ENCODE measurements at regions not wholly inside any gene's neighbourhood (a gene's known extent, or its start where the extent isn't known, plus 50 kb on each side); places are given as distances from the start of the nearest gene placed in this dataset.
"Not testable (repeated sequence)": the region's sequence is repeated elsewhere in the genome, so short reads cannot be mapped to it uniquely, and the experiment has no call there.

DNA sequence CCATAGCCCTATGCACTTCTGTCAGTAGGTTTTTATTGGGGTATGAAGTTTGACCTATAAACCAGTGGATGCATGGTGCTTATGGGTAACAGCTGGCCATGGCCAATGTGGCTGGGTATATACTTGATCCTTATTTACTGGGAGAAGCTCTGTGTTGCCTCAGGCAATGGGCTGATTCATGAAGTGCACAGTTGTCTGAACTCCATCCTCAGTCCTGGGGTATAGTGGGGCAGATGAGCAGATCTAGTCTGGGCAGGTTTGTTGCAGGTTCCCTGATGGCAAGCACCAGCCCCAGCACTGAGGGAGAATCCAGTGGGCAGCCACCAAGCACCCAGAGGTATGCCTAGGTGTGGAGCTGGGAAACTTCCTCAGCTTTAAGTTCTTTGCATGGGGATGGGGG, 274.4 kb downstream of the TDRD3 start:
- DNase-seq (ENCODE audit: extremely low read depth in 1 of 11, low read depth in 9 of 11, low spot score in 4 of 11): no peak

- no peak for DNase-seq (ENCODE audit: extremely low read depth in 1 of 11, low read depth in 9 of 11, low spot score in 4 of 11)
Measured at GRCh38 chr13:60663788-60664187, 266.8 kb downstream of the TDRD3 start.

- DNase-seq (ENCODE audit: extremely low read depth in 1 of 11, low read depth in 9 of 11, low spot score in 4 of 11): no peak
Measured at GRCh38 chr13:60662595-60662994, 265.6 kb downstream of the TDRD3 start.

- DNase-seq (ENCODE audit: extremely low read depth in 1 of 11, low read depth in 9 of 11, low spot score in 4 of 11): no peak
Measured at GRCh38 chr13:60661521-60661920, 264.5 kb downstream of the TDRD3 start.

- not testable (repeated sequence) for DNase-seq (ENCODE audit: extremely low read depth in 1 of 11, low read depth in 9 of 11, low spot score in 4 of 11)
Measured at GRCh38 chr13:60657586-60657985, 260.6 kb downstream of the TDRD3 start.

DNA sequence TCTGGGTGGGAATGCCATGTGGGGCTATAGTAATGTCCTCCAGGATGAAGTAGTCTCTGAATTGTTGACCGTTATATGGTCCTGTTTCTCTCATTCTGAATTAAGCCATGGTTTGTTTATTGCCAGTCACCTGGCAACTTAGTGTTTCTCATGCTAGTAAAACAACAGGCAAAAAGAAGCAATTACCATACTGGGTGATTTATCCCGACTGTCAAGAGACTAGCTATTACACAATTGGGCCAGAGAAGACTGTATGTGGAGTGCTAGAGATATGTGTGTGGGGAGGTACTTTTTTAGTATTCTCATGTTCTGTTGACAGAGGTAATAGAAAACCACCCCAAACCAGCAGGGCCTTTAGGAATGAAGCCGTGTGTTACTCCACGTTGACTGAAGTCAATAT, 258.2 kb downstream of the TDRD3 start:
- peak in 4 of 11 donors; percentile 15 to 53 (median 46) for DNase-seq (ENCODE audit: extremely low read depth in 1 of 11, low read depth in 9 of 11, low spot score in 4 of 11)

- peak in 3 of 11 donors; percentile 26 to 46 (median 29) for DNase-seq (ENCODE audit: extremely low read depth in 1 of 11, low read depth in 9 of 11, low spot score in 4 of 11)
Measured at GRCh38 chr13:60654415-60654814, 257.4 kb downstream of the TDRD3 start.

DNA sequence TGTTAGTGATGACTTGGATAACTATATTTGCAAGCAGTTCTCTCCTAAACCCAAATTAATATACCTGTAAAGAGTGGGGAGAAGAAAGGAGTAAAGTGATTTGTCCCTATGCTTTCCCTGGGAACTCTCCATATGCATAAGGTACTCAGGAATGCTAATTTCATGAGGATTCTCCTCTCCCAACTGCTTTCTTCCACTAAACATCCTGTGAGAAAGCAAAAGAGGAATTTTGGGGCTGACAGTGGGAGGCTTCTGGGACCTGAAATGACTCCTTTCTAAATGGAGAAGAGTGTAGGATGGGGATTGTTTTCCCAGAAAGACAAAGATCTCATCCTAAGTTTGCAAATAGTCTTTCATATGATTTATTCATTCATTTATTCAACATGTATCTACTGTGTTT, 250.5 kb downstream of the TDRD3 start:
- no peak for DNase-seq (ENCODE audit: extremely low read depth in 1 of 11, low read depth in 9 of 11, low spot score in 4 of 11)

- DNase-seq (ENCODE audit: extremely low read depth in 1 of 11, low read depth in 9 of 11, low spot score in 4 of 11): peak in 2 of 11 donors; percentile 22 to 40
Measured at GRCh38 chr13:60646620-60647019, 249.6 kb downstream of the TDRD3 start.

DNA sequence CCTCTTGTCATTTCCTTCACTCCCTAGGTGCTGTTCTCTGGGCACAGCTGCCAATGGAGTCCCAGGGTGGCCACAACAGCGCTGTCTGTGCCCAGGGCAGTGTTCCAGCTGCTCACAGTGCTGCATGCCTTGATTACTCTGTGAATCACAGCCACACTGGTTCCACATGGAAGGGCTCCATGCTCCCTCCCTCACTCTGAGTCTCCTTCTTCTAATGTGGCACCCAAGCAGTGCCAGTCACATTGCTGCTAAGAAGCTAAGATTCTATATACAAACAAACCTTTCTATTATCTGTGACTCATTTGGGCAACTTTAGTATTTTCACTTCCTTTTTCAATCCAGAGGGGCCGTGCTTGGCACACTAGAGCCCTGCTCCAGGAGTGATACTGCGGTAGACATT, 248.7 kb downstream of the TDRD3 start:
- DNase-seq (ENCODE audit: extremely low read depth in 1 of 11, low read depth in 9 of 11, low spot score in 4 of 11): no peak

- peak in 1 of 11 donors; percentile 18 for DNase-seq (ENCODE audit: extremely low read depth in 1 of 11, low read depth in 9 of 11, low spot score in 4 of 11)
Measured at GRCh38 chr13:60642552-60642951, 245.5 kb downstream of the TDRD3 start.

- no peak for DNase-seq (ENCODE audit: extremely low read depth in 1 of 11, low read depth in 9 of 11, low spot score in 4 of 11)
Measured at GRCh38 chr13:60629158-60629557, 232.1 kb downstream of the TDRD3 start.

DNA sequence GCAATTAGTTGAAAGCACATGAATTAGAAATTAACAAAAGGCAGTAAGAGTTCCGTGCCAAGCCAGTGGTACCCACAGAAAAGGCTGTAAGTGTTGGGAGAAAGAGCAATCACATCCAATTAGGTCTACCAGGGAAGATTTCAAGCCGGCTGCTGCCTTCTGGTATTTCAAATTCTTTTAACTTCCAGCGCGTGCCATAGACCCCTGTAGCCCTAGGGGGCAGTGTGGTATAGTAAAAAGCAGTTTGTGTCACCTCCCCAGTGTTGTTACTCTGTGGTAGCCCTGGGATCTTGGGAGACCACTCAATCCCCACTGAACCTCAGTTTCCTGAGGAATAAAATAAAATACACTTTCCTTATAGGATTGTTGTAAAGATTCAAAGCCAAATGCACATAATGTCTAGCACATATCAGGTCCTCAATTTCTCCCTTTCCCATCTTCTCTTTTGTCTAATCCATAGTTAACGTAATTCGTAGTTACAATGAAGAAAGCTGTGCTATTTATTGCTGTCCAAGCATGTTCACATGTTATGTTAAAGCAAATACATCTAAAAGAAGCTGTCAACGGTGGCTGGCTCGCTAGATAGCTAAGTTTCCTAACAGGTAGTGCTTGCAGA, 230.2 kb downstream of the TDRD3 start:
- peak in 6 of 11 donors; percentile 7 to 36 (median 29) for DNase-seq (ENCODE audit: extremely low read depth in 1 of 11, low read depth in 9 of 11, low spot score in 4 of 11)

Data from renal cortex interstitium (tissue), 11 donors.